AG10803 (cell line): ENCODE measurements at regions not wholly inside any gene's neighbourhood (a gene's known extent, or its start where the extent isn't known, plus 50 kb on each side); places are given as distances from the start of the nearest gene placed in this dataset.

Experiments used
- DNase-seq: peaks from one replicate; pipeline ENCODE4 v3.0.0; 2010; ENCODE audit warnings: low read depth
- H3K4me3 ChIP-seq: 2 replicates; pipeline ENCODE4 v1.5.1; 2011; ENCODE audit warnings: mild to moderate bottlenecking, low read length, control low read depth
- CTCF ChIP-seq: conservative IDR thresholded peaks from 2 replicates; pipeline ENCODE4 v1.5.1; 2011; ENCODE audit warnings: mild to moderate bottlenecking, low read length, control low read depth, inconsistent platforms

GRCh38 chr12:130053651-130054069 is 108.6 kb upstream of the FZD10 start:
- H3K4me3 ChIP-seq: no peak overlapping the region
- no peak for TF ChIP-seq CTCF
- DNase-seq: no peak

GRCh38 chr12:130054803-130055202 is 107.5 kb upstream of the FZD10 start:
- no peak for DNase-seq
- no peak for TF ChIP-seq CTCF
- H3K4me3 ChIP-seq: no peak overlapping the region

GRCh38 chr12:130058926-130059472 is 103.3 kb upstream of the FZD10 start:
- no peak for DNase-seq
- no peak overlapping the region for H3K4me3 ChIP-seq
- TF ChIP-seq CTCF: no peak

GRCh38 chr12:130063866-130064265 is 98.4 kb upstream of the FZD10 start:
- no peak for DNase-seq
- no peak for TF ChIP-seq CTCF
- no peak overlapping the region for H3K4me3 ChIP-seq

GRCh38 chr12:130064999-130065398 is 97.3 kb upstream of the FZD10 start:
- no peak for DNase-seq
- no peak for TF ChIP-seq CTCF
- H3K4me3 ChIP-seq: no peak overlapping the region

GRCh38 chr12:130066742-130067141 is 95.5 kb upstream of the FZD10 start:
- no peak for DNase-seq
- no peak for TF ChIP-seq CTCF
- no peak overlapping the region for H3K4me3 ChIP-seq

GRCh38 chr12:130068741-130069140 is 93.5 kb upstream of the FZD10 start:
- DNase-seq: no peak
- no peak for TF ChIP-seq CTCF
- no peak overlapping the region for H3K4me3 ChIP-seq
